ENCODE measurements at regions not wholly inside any gene's neighbourhood (a gene's known extent, or its start where the extent isn't known, plus 50 kb on each side); places are given as distances from the start of the nearest gene placed in this dataset.

- no peak for TF ChIP-seq POLR2A (IDR thresholded peaks at IDR 0.05)
- TF ChIP-seq CTCF (IDR thresholded peaks at IDR 0.05) = no peak
These were observed 89.0 kb upstream of the MBOAT1 start for GRCh38 chr6:20301256-20301655.

Measured in breast epithelium (tissue), 3 donors.